RWPE2 (cell line): ENCODE measurements at regions not wholly inside any gene's neighbourhood (a gene's known extent, or its start where the extent isn't known, plus 50 kb on each side); places are given as distances from the start of the nearest gene placed in this dataset.

Experiments used
- ATAC-seq: fragments of 200-7000 bp; cut with Tn5 transposase; 3 replicates; pipeline ENCODE4 v1.9.1; 2021; ENCODE audit warnings: low read depth
- DNase-seq: peaks from one replicate; pipeline ENCODE4 v3.0.0-alpha.2; 2020; ENCODE audit warnings: low spot score
- H3K27ac ChIP-seq: fragments of 450-650 bp; 2 replicates; pipeline ENCODE4 v1.5.1; 2017; ENCODE audit warnings: mild to moderate bottlenecking; ENCODE audit not compliant: poor library complexity, severe bottlenecking
- H3K27me3 ChIP-seq: fragments of 250-450 bp; sonication (Bioruptor Pico); 2 replicates; pipeline ENCODE4 v1.5.1; 2021; ENCODE audit warnings: mild to moderate bottlenecking, moderate library complexity; ENCODE audit not compliant: insufficient read depth, poor library complexity, severe bottlenecking
- H3K36me3 ChIP-seq: fragments of 250-450 bp; sonication (Bioruptor Pico); 2 replicates; pipeline ENCODE4 v1.5.1; 2020; ENCODE audit warnings: low read depth, mild to moderate bottlenecking, moderate library complexity
- H3K4me1 ChIP-seq: fragments of 250-450 bp; sonication (Bioruptor Pico); 2 replicates; pipeline ENCODE4 v1.5.1; 2021; ENCODE audit warnings: mild to moderate bottlenecking, moderate library complexity; ENCODE audit not compliant: insufficient read depth, poor library complexity, severe bottlenecking
- H3K4me3 ChIP-seq: fragments of 250-450 bp; sonication (Bioruptor Pico); 2 replicates; pipeline ENCODE4 v1.5.1; 2021; ENCODE audit warnings: mild to moderate bottlenecking, moderate library complexity; ENCODE audit not compliant: severe bottlenecking
- H3K9me3 ChIP-seq: fragments of 250-450 bp; sonication (Bioruptor Pico); 2 replicates; pipeline ENCODE4 v1.5.1; 2021; ENCODE audit warnings: mild to moderate bottlenecking, moderate library complexity; ENCODE audit not compliant: severe bottlenecking
- TF ChIP-seq, protein P1 (sequence below): fragments of 450-650 bp; IDR thresholded peaks from one replicate; pipeline ENCODE4 v1.5.1; 2017; ENCODE audit warnings: mild to moderate bottlenecking, moderate library complexity; ENCODE audit not compliant: poor library complexity, severe bottlenecking

DNA sequence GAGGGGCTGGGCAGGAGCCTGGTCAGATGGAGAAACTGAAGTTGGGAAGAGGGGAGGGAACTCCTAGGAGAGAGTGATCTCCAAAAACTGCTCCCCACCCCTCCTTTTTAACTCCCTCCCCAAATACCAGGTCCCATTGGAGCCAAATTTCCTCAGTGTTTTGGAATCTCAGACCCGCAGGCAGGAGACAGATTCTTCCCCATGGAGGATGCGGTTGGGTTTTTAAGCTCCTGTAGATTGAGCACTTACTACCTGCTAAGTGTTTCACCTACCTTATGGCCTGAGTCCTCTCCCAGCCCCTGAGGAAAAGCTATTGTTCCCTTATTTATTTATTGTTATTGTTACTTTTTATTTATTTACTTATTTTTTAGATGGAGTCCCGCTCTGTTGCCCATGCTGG, 73.2 kb downstream of the CEBPB start:
- TF ChIP-seq, protein P1, sequence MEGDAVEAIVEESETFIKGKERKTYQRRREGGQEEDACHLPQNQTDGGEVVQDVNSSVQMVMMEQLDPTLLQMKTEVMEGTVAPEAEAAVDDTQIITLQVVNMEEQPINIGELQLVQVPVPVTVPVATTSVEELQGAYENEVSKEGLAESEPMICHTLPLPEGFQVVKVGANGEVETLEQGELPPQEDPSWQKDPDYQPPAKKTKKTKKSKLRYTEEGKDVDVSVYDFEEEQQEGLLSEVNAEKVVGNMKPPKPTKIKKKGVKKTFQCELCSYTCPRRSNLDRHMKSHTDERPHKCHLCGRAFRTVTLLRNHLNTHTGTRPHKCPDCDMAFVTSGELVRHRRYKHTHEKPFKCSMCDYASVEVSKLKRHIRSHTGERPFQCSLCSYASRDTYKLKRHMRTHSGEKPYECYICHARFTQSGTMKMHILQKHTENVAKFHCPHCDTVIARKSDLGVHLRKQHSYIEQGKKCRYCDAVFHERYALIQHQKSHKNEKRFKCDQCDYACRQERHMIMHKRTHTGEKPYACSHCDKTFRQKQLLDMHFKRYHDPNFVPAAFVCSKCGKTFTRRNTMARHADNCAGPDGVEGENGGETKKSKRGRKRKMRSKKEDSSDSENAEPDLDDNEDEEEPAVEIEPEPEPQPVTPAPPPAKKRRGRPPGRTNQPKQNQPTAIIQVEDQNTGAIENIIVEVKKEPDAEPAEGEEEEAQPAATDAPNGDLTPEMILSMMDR: no peak
- no peak overlapping the region for H3K27ac ChIP-seq
- H3K4me1 ChIP-seq: peaks cover 12% of the 10 kb centered on the region
- H3K9me3 ChIP-seq: no peaks in the 10 kb centered on the region
- H3K27me3 ChIP-seq: no peaks in the 10 kb centered on the region
- DNase-seq: no peak
- no peaks in the 10 kb centered on the region for H3K36me3 ChIP-seq
- no peak for ATAC-seq
- H3K4me3 ChIP-seq: no peak overlapping the region

DNA sequence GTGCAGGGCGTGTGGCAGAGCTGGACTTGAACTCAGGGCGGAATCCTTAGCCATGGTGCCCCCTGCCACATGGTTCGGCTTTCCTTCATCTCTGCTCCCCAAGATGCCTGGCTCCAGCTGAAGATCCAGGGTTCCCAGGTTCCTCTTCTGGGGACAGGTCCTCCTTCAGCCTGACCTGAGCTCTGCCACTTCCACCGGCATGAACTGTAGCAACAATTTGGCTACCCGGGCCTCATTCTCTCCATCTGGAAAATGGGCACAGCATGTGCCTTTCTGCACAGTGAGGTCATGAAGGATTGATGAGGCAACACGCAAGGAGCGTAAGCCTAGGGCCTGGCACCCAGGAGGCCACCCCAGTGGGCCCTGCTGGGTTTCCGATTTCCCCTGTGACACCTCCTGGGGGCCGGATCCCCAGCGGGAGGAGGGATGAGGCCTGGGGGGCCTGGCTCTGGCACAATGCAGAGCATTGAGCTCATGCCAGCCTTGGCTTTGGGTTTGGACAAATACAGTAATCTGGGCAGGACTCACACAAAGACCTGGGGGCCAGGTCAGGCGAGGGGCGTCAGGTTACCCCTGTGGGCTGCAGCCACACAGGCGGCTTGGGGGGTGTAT, 74.0 kb downstream of the CEBPB start:
- H3K27me3 ChIP-seq: no peaks in the 10 kb centered on the region
- peaks cover 12% of the 10 kb centered on the region for H3K4me1 ChIP-seq
- H3K27ac ChIP-seq: no peak overlapping the region
- H3K4me3 ChIP-seq: no peak overlapping the region
- H3K36me3 ChIP-seq: no peaks in the 10 kb centered on the region
- peak; percentile 78 for DNase-seq
- H3K9me3 ChIP-seq: no peaks in the 10 kb centered on the region
- no peak for ATAC-seq
- TF ChIP-seq, protein P1: no peak

DNA sequence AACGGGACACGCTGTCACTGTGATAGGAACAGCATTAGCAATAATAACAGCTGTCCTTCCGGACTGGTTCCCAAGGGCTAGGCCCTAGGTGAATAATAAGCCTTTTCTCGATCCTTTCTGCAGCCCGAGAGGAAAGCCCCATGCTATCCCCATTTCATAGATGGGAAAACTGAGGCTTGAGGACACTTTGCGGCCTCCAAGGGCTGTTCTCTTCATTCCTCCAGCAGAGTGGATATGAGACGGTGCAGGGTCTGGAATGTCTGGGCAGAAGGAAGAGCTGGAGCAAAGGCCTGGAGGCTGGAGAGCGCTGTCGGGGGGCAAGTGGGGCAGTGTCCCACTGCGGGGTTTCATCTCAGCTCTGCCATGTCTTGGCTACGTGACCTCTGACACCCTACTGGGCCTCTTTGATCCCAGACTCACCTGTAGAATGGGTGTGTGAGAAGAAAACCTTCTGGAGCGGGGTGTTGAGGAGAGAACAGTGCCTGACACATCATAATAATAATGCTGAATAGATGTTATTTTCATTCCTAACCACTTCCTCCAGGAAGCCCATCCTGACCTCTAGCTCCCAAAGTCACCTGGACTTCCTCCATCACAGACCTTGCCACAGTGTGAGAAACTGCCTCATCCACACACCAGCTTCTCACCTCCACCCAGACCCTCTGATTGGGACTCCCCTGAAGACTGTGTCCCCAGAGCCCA, 74.8 kb downstream of the CEBPB start:
- no peak for ATAC-seq
- H3K27ac ChIP-seq: no peak overlapping the region

DNA sequence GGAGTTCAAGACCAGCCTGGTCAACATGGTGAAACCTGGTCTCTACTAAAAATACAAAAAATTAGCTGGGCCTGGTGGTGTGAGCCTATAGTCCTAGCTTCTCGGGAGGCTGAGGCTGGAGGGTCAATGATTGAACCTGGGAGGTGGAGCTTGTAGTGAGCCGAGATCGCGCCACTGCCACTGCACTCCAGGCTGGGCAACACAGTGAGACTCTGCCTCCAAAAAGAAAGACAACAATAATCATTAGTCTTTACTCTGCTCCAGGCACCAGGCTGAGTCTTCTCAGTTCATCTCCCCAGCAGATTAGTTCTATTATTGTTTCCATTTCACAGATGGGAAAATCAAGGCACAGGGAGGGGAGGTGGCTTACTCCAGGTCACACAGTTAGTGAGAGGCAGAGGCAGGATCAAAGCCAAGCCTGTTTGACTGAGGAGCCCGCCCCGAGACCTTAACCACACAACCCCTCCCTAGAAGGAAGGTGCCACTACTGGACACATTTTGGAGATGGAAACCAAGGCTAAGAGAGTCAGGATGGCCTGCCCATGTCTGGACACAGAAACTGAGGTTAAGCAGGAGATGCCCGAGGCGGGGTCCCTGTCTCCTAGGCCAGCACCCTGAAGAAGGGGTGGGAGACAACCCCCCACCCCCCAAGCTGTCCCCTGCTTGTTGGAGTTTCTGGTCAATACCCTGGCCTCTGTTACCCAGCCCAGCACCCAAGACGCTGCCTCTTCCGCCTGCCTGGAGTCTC, 75.8 kb downstream of the CEBPB start:
- Histone ChIP-seq H3K36me3 (no peaks in the 10 kb centered on the region), H3K27ac (no peak overlapping the region), H3K27me3 (no peaks in the 10 kb centered on the region), H3K9me3 (no peaks in the 10 kb centered on the region), H3K4me3 (no peak overlapping the region), H3K4me1 (peaks cover 12% of the 10 kb centered on the region)
- DNase-seq (no peak), ATAC-seq (no peak)
- TF ChIP-seq, protein P1: no peak

More for the DNA sequence above, 74.8 kb downstream of the CEBPB start:
- peaks cover 12% of the 10 kb centered on the region for H3K4me1 ChIP-seq
- TF ChIP-seq, protein P1: no peak
- no peaks in the 10 kb centered on the region for H3K9me3 ChIP-seq
- no peak overlapping the region for H3K4me3 ChIP-seq
- no peaks in the 10 kb centered on the region for H3K27me3 ChIP-seq
- DNase-seq: no peak
- no peaks in the 10 kb centered on the region for H3K36me3 ChIP-seq
